ENCODE measurements at regions not wholly inside any gene's neighbourhood (a gene's known extent, or its start where the extent isn't known, plus 50 kb on each side); places are given as distances from the start of the nearest gene placed in this dataset.

GRCh38 chr7:26992670-26993069, 103.1 kb downstream of the HOXA1 start:
- Histone ChIP-seq H3K36me3 (replicated peaks in 1 of 2; ENCODE audit: control extremely low read depth in 1 of 2, control insufficient read depth in 1 of 2, extremely low read depth in 1 of 2, insufficient read depth in 2 of 2, low read length in 1 of 2) (no peaks in the 10 kb centered on the region), H4K20me1 (ENCODE audit: control insufficient read depth, insufficient read depth, low read length, poor library complexity, severe bottlenecking) (no peaks in the 10 kb centered on the region), H3K9ac (ENCODE audit: low read length) (no peak overlapping the region), H3K79me2 (ENCODE audit: control insufficient read depth, insufficient read depth, low read length) (no peaks in the 10 kb centered on the region), H3K27ac (ENCODE audit: low read length in 2 of 2) (no peak overlapping the region), H3K27me3 (replicated peaks in 1 of 4; ENCODE audit: control extremely low read depth in 1 of 4, control insufficient read depth in 3 of 4, insufficient read depth in 4 of 4, low read length in 3 of 4) (peaks cover 0 to 3% (median 0%) of the 10 kb centered on the region in 4 experiments), H2AFZ (ENCODE audit: insufficient read depth, low read depth, low read length, poor library complexity, severe bottlenecking) (no peak overlapping the region), H3K4me2 (replicated peaks; ENCODE audit: low read depth, low read length, poor library complexity, severe bottlenecking) (no peak overlapping the region), H3K4me3 (ENCODE audit: control extremely low read depth in 1 of 5, extremely low read depth in 1 of 5, insufficient read depth in 1 of 5, low read depth in 2 of 5, low read length in 4 of 5) (no peak overlapping the region), H3K4me1 (ENCODE audit: control insufficient read depth in 2 of 2, insufficient read depth in 2 of 2, low read length in 2 of 2) (no peaks in the 10 kb centered on the region), H3K9me3 (ENCODE audit: control extremely low read depth in 1 of 3, control insufficient read depth in 2 of 3, insufficient read depth in 1 of 3, low read length in 2 of 3) (peaks cover 0 to 2% (median 0%) of the 10 kb centered on the region in 3 donors)
- H3K27ac Mint-ChIP-seq, result no peak overlapping the region
- H3K4me3 Mint-ChIP-seq, result no peak overlapping the region
- peaks cover 5% of the 10 kb centered on the region for H3K27me3 Mint-ChIP-seq
- H3K9me3 Mint-ChIP-seq (ENCODE audit: insufficient read depth), result no peaks in the 10 kb centered on the region
- intact Hi-C loops (cut with micrococcal nuclease), result no loop called here
- no peaks in the 10 kb centered on the region for H3K4me1 Mint-ChIP-seq
- no peak for ATAC-seq (ENCODE audit: low read depth)
- ChIA-PET CTCF (no interaction called here), POLR2A (no interaction called here)
- TF ChIP-seq EZH2 (IDR thresholded peaks at IDR 0.05; ENCODE audit: borderline replicate concordance, insufficient read depth, low read depth, low read length, poor library complexity, severe bottlenecking) (no peak), CTCF (IDR thresholded peaks at IDR 0.05) (no peak)
- DNase-seq, result no peak
- WGBS (ENCODE audit: insufficient coverage), result 98% methylated on average over 6 of the region's 7 CpGs

- Mint-ChIP-seq H3K27ac (no peak overlapping the region), H3K4me3 (no peak overlapping the region), H3K4me1 (no peaks in the 10 kb centered on the region), H3K27me3 (peaks cover 5% of the 10 kb centered on the region), H3K9me3 (ENCODE audit: insufficient read depth) (no peaks in the 10 kb centered on the region)
- TF ChIP-seq EZH2 (IDR thresholded peaks at IDR 0.05; ENCODE audit: borderline replicate concordance, insufficient read depth, low read depth, low read length, poor library complexity, severe bottlenecking) (no peak), CTCF (IDR thresholded peaks at IDR 0.05) (no peak)
- Histone ChIP-seq H2AFZ (ENCODE audit: insufficient read depth, low read depth, low read length, poor library complexity, severe bottlenecking) (no peak overlapping the region), H3K4me1 (ENCODE audit: control insufficient read depth in 2 of 2, insufficient read depth in 2 of 2, low read length in 2 of 2) (no peaks in the 10 kb centered on the region), H3K9ac (ENCODE audit: low read length) (no peak overlapping the region), H3K27ac (ENCODE audit: low read length in 2 of 2) (no peak overlapping the region), H3K79me2 (ENCODE audit: control insufficient read depth, insufficient read depth, low read length) (no peaks in the 10 kb centered on the region), H3K9me3 (ENCODE audit: control extremely low read depth in 1 of 3, control insufficient read depth in 2 of 3, insufficient read depth in 1 of 3, low read length in 2 of 3) (no peaks in the 10 kb centered on the region), H3K4me2 (replicated peaks; ENCODE audit: low read depth, low read length, poor library complexity, severe bottlenecking) (no peak overlapping the region), H3K36me3 (replicated peaks in 1 of 2; ENCODE audit: control extremely low read depth in 1 of 2, control insufficient read depth in 1 of 2, extremely low read depth in 1 of 2, insufficient read depth in 2 of 2, low read length in 1 of 2) (no peaks in the 10 kb centered on the region), H3K4me3 (ENCODE audit: control extremely low read depth in 1 of 5, extremely low read depth in 1 of 5, insufficient read depth in 1 of 5, low read depth in 2 of 5, low read length in 4 of 5) (no peak overlapping the region), H4K20me1 (ENCODE audit: control insufficient read depth, insufficient read depth, low read length, poor library complexity, severe bottlenecking) (no peaks in the 10 kb centered on the region), H3K27me3 (replicated peaks in 1 of 4; ENCODE audit: control extremely low read depth in 1 of 4, control insufficient read depth in 3 of 4, insufficient read depth in 4 of 4, low read length in 3 of 4) (no peaks in the 10 kb centered on the region)
- CTCF ChIA-PET, result no interaction called here
- intact Hi-C loops (cut with micrococcal nuclease), result no loop called here
- POLR2A ChIA-PET, result no interaction called here
- DNase-seq (no peak), ATAC-seq (ENCODE audit: low read depth) (no peak)
- WGBS (ENCODE audit: insufficient coverage), result 94% methylated on average over 5 of the region's 6 CpGs
Measured at GRCh38 chr7:26991796-26992195, 104.0 kb downstream of the HOXA1 start.
